ENCODE measurements at regions not wholly inside any gene's neighbourhood (a gene's known extent, or its start where the extent isn't known, plus 50 kb on each side); places are given as distances from the start of the nearest gene placed in this dataset.

DNA sequence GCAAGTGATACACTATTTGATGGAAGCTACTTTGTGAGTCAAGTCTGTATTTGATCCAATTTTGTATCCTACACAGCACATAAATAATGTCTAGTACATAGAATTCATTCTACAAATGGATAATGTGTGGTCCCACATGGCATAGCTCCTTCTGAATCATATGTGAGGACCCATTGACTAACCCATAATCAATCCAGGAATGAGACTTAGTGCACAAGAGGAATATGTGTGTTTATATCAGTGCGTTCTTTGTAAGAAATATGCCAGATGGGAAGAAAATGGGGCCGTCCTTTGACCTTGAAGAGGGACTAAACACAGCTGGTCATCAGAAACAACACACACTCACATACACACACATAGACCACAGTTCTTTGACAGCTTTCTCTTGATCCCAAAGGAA lies 282.7 kb upstream of the SEMA6D start:
- no peak for DNase-seq

DNA sequence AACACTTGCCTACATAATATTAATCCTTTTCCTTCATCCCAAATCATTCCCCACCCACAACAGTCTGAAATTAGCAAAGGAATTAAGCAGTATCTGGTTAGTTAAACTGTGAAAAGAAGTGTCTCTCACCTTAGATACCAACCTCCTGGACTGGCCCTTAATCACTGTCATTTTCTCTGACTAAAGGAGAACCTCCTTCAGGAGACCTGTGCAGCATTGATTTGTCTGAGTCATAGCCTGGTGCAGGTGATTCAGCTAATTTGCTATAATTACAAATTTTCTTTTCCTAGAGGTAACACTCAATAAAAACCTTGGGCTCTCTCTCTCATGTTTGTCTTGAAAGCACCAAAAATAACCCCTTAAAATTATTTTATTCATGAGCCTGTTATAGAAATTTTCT lies 279.8 kb upstream of the SEMA6D start:
- no peak for DNase-seq

DNA sequence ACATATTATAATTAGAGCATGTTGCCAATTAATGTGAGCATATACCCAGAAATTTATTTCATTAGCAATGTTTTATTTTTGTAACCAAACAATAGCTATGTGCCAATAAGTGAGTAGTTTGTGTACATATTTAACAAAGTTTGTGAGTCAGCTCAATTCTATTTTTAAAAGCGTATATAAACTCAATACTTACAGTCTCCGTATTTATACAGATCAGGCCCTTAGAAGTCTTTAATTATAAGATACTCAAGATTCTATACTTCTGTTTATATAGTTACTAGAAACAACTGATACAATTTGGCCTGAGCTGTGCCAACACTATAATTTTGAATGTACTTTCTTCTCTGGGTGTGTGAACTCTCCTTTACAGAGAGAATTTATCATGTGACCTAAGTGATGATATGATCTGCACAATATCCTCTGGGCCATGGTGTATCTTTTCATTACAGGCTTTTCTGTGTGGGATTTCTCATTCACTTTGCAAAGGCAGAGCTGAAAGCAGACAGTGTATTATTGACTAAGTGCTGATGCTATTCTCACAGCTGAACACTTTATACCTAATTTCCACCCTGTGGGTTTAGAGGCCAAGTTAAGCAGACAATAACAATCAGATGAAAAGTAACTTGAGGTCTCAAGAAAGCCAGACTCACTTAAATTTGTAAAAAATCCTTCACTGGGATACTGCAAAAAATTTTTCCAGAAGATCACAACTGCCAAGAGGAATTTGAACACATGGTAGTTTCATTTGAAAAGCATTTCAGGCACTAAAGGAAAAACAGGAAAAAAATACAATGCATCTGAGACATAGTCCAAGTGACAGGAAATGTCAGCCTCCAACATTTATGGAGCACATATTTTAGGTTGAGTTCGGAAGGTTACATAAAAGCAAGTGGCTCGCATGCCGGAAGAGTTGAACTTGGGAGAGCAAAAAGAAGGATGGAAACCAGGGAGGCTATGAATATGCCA lies 277.9 kb upstream of the SEMA6D start:
- DNase-seq, result no peak

DNA sequence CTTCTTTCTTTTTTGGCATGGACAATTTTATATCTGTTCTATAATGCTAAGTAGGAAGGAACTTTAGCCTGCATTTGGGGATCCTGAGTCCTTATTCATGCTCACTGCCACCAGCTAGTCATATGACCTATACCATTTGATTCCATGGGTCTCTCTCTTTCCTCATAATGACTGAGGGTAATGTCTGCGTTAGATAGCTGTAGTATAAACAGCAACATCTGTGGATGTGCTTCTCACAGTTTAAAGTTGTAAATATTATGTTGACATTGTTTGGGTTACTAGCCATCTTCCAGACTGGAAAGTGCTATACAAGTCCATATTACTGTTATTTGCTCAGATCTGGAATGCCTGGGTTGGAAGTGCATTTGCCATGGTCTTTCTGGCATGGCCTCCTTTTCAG lies 274.9 kb upstream of the SEMA6D start:
- DNase-seq, result no peak

DNA sequence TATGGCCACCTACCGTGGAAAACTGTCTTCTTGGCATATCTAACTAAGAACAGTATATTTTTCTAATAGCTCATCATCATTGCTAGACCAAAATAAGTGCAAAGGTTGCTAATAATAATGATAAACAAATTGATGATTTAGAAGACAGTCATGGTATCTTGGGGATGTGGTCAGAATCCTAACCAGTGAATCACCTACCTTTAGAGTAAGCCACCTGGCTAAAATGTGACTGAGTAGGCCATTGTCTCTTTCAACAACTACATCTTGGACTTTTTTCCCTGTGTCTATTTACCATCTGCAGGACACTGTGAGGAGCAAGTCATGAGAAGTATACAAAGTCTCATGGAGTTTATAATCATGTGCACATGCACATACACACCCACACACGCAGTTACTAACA lies 273.5 kb upstream of the SEMA6D start:
- DNase-seq, result no peak

DNA sequence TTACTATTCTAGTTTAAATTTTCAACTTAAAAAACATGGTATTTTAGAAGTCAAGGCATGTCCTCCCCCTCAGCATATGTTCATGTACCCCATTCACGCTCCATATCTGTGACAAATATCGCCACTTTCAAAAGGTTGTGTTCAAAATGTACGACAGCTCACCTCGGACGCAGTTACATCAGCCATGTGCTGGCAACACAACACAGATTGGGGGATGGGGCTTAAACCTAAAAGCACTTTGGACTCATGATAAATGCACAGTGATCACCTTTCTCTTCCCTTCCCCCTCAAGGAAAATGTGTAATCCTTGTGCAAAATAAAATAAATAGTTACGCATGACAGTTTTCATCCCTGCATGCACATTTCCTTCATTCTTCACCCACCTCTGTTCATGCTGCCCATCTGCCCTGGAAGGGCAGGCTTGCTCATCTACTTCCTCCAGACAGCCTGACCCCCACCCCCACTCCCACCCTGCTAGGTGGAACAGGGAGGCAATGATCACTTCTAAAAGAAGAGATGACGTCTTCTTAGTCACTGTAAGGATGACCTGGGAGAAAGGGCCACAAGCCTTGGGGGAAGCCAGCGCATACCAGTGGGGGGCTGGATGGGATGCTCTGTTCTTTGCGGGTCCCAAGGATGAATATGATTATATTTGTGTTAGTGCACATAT lies 271.4 kb upstream of the SEMA6D start:
- no peak for DNase-seq

DNA sequence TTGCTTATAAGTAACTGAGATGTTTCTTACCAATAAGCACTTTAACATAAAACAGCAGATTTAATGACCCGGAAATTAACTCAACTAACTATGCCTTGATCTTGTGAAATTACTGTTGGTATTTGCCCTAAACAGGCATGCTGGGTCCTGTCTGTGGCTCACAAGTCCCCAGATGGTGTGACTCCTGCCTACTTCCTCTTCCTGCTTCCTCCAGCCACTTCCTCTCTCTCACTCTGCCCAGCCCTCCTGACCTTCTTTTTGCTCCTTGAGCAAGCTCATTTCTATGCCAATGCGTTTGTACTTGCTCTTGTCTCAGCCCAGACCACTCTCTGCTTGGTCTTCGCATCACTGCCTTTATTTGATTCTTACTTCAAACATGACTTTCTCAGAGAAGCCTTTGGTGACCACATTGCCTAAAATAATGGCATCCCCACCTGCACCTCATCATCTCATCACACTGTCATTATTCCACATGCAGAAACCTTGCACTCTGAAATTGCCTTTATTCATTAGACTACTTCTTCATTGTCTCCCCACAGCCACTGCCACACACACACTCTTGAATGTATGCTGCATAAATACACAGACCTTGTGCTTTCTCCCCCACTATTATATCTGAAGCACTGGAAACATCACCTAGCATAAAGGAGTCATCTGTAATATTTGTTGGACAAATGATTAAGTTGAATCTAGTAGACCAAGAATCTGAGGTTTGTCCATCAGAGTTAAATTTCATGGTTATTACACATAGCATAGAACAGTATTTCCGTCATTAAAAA lies 256.3 kb upstream of the SEMA6D start:
- no peak for DNase-seq

DNA sequence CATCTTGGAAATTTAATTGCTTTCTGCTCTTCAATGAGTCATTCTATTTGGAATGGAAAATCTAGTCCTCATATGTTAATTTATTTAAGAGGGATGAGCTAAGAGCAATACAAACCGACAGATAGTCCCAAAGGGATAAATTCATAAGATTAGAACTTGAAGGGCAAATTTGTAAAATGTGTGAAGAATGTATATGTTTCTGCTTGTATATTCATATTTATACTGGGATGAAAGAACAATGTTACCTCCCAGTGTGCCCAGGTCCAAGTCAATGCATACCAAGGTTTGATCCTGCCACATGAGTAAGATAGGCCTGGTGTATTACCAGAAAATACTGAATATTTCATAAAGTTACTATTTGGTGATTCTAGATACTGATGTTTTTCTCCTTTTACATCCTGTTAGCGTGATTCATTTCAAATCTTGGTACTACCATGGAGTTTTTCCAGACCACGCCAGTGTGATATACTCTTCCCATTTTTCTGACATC lies 255.6 kb upstream of the SEMA6D start:
- DNase-seq, result no peak

DNA sequence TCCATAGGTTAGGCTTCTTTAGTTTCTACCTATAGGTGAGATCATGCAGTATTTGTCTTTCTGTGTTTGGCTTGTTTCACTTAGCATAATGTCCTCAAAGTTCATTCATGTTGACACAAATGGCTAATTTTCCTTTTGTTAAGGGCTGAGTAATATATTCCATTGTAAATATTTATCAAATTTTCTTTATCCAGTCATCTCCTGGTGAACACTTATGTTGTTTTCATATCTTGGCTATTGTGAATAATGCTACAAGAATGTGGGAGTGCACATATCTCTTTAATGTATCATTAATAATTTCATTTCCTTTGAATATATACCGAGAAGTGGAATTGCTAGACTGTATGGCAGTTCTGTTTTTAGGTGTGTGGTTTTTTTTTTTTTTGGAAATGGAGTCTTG lies 250.9 kb upstream of the SEMA6D start:
- no peak for DNase-seq

DNA sequence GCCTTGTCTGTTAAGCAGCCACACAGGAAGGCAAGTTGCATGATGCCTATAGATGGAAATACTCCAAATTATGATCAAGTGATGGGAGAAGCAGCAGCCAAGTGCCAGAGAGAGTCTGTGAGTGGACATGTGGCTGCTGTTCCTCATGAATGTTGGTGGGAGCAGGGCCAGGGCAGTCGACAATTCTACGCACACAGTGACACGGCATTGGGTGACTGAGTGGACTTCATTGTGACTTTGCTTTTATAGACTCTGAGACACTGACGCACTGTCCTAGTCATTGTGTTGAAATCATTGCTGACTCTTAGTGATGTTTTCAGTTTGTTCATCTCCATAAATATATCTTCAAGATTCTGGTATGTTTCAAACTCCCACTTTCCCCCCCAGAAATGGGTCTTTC lies 246.3 kb upstream of the SEMA6D start:
- no peak for DNase-seq

DNA sequence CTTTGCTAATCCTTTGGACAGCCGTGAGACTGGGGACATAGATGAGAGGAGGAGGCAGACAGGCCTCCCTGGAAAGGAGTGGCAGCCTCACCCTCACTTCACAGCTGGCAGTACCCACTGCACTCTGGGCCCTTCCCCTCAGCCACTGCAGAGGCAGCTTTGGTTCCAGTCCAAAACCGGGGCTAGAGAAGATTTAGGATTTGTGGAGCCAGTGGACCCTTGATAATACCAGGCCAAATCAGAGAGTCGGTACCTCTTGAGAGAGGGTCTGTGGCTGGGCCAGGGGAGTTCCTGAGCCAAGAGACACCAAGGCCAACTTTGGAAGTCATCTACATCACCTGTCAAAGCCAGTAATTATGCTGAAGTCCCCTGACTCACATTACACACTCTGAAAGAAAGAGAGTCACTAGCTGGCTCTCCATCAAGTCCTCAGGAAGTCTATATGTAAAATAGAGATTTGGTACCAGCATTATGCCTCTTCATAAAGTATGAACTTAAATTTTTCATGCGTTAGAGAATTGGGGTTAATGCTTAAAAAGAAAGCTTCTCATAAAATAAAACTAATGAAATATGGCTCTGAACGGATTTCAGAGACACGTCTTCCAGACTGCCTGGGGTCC lies 244.1 kb upstream of the SEMA6D start:
- DNase-seq, result no peak

DNA sequence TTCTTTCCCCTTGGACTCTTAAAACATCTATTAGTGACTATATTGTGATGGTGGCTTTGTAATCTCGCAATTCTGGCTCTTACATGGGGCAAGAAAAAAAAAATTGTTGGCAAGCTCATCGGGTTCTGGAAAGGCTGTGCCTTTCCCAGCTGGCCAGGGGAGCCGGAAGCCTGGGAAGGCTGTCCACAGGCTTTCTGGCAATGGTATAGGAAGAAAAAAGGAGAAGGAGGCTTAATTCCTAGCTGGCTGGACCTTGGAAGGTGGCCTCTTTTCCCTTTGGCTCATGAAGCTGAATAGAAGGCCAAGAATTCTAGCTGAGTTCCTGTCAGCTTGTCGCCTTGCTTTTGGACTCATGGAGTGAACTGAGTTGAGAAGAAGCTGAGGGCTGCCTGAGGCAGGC lies 243.5 kb upstream of the SEMA6D start:
- DNase-seq, result no peak

DNA sequence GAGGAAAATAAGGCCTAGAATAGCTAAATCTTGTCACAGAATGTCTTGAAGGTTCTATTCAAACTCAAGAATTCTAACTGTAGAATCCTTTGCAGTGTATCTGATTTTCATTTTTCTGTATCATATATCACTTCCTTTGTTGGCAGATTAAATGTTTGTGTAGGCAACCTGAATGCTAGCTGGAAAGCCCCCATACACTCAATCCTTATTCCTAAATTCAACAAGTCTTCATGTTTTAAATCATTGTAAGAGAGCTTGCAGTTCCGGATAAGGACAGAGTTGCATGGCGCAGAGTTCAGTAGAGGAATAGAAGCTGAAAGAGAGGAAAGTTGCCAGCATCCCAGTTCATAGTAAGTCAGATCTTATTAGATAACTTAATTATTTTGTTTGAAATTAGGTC lies 242.0 kb upstream of the SEMA6D start:
- no peak for DNase-seq

DNA sequence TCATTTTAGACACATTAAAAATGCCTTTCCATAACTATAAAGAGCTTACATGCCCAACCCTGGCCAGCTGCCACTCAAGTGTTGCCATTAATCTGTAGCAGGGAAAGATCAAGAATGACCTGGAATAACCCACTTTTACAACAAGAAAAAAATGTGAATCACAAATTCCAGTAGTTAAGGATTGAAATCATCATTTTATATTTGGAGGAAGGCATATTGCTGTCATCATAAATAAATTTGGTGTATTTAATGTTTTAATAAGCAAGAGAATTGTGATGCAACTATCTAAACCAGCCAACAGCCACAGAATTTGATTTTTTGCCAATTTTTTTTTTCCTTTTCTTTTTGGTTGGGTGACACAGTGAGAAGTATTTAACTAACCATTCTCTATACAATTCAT lies 240.0 kb upstream of the SEMA6D start:
- no peak for DNase-seq

DNA sequence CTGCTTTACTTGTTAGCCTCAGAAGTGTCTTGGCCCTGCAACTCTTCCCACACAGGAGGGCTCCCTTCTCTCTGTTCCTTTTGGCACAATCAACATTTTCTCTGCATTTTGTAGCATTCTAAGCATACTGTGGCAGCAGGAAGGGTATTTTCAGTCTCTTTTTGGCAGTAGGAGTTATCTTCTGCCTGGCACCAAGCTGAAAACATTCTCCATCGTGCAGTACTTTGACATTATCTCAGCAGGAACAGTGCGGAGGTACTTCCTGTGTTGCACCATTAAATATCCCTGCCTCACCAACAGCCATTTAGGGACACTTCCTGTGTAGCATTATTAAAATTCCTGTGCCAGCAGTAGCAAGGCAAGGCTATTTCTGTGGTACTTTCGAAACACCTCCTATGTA lies 233.2 kb upstream of the SEMA6D start:
- no peak for DNase-seq

DNA sequence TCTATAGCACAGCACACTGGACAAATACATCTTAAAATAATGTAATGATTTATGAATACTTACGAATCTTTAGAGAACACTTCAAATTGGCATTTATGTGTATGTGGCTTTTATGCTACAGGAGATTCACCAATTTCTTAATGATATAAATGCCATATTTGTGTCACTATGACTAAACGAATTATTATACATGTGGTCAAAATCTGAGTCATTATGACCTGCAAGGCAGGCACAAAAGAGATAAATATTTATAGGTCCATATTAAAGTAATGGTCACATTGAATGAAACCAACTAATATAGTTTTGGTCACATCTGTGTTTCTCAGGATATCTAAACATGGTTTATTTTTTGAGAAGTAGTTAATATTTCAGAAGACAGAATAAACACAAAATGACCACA lies 232.3 kb upstream of the SEMA6D start:
- DNase-seq, result no peak

DNA sequence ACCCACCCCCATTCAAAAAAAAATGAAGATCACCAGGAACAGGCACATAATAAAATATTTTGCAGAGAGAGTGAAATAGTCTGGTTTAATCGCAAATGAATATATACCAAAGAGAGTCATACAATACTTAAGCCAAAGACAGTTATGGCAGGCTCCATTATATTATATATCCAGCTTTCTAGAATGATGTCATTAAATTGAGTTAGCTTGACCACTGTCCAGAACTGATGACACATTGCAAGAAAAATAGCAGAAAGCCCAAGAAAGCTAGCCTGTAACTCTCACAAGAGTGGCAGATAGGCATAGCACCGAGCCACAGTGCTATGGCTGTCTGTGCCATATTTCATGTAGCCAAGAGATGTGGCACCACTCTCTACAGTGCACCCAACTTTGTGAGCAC lies 231.9 kb upstream of the SEMA6D start:
- DNase-seq, result no peak

DNA sequence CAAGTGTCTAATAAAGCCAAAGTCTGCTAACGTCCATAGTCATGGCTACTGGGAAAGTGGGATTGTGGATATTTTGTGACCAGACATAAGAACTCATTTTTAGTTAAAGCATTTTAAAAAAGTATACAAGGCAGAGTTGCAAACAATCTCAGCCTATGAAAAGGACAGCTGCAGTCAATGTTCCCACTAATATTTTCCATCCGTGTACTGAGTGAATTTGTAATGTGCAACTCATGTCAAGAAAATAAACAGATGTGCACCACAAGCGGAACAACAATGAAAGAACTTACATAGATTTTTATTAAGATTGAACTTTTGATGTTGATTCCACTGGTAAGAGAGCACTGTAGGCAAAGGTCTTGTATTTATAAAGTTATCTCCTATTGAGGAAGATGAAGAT lies 231.3 kb upstream of the SEMA6D start:
- DNase-seq, result no peak

DNA sequence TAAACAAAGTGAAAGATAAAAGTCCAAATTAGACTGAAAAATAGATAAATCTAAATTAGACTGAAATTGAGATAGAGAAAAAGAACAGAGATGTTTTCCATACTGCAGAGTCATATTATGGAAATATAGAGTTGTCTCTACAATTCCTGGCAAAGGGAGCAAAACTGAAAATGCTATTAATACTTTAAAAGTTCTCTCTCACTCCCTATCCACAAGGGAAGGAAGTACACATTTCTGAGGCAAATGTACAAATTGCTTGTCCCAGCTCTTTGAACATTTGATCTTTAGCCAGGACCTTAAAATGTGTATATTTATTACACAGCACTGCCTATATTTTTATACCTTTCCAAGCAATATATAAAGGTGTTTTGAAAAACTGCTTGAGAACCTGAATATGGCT lies 225.1 kb upstream of the SEMA6D start:
- no peak for DNase-seq

DNA sequence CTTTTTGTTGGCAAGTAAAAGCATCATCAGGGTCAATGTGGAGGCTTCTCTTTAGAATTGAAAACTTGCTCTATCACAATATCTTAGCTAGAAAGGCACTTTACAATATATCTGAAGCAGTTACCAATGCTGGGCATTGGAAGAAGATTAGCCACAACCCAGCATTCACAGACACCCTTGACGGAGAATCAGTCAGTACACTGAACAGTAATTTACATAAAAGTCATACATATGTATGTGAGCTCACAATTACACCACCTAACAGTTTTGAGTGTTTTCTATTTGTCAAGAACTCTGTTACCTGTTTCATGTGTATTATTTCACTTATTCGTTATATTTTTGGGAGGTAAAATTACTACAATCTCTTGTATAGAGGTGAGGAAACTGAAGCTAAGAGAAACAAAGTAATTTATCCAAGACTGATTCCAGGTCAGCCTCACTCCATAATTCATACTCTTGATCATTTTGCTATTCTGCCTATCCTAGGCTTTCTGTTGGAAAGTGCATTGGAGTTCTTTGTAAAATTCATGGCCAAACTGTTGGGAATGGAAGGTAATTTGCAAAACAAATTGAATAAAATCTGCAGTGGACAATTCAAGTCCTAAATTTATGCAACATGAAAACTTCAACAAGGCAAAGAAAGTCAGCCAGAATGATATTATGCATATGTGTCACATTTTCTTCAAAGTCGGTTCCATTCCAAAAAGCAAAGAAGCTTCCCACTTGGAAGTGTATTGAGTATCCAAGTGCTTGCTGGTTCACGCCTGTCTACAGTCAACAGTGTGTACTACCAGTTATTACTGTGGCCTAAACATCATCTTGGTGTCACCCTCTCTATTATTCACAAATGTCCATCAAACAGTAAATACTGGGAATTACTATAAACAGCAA lies 223.7 kb upstream of the SEMA6D start:
- no peak for DNase-seq

DNA sequence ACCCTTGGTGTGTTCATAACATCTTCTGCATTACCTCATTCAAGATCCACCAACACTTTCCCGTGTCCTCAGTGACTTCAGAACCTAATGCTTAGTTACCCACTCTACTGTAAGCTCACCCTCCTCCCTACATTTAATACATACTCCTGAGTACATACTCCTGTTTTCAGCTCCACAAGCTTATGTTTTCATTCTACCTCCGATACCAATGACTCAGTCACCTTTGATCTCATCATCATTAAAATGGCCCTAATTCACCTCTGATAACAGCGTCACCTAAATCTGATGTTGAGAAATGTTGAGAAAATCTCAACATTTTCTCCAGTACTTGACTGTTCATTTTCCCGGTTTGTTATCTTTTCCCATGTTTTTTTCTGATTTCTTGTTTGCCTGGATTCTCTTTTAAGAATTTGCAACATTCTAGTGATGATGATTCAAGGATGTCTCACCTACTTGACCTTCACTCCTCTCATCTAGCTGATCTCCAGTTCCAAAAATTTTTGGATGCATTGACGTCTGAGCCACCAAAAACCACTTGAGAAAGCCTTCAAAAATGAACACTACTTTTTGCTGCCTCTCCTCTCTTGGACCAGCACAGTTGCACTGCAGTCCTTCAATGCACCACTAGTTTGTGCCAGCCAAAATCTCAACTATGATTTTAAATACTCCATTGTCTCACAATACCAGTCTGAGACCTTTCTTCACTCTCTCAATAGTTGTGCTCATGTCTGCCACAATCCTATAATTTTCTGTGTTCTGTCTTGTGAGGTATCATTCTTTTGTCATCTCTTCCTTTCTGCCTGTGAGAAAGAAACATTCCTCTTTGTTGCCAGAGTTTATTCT lies 220.7 kb upstream of the SEMA6D start:
- no peak for DNase-seq
